GM12874 (cell line): ENCODE measurements at regions not wholly inside any gene's neighbourhood (a gene's known extent, or its start where the extent isn't known, plus 50 kb on each side); places are given as distances from the start of the nearest gene placed in this dataset.

ENCODE experiments used
- CTCF ChIP-seq: IDR thresholded peaks from 2 replicates; pipeline ENCODE4 v1.5.1; 2011; ENCODE audit warnings: low read depth, mild to moderate bottlenecking, control low read depth, low read length, moderate library complexity; ENCODE audit not compliant: insufficient read depth

- TF ChIP-seq CTCF: no peak
Observed at GRCh38 chr1:195731385-195731784, 876.9 kb downstream of the KCNT2 start.

- TF ChIP-seq CTCF: no peak
Observed at GRCh38 chr1:195723796-195724194, 884.4 kb downstream of the KCNT2 start.

GRCh38 chr1:195721210-195721971, 886.8 kb downstream of the KCNT2 start:
- no peak for TF ChIP-seq CTCF

- TF ChIP-seq CTCF: 0 out of 2 replicates have a peak, but pooled peaks have one; percentile 16
Observed at GRCh38 chr1:195717651-195718050, 890.6 kb downstream of the KCNT2 start.

GRCh38 chr1:195715652-195716051, 892.6 kb downstream of the KCNT2 start:
- no peak for TF ChIP-seq CTCF

GRCh38 chr1:195714248-195714647, 894.0 kb downstream of the KCNT2 start:
- TF ChIP-seq CTCF: no peak

- TF ChIP-seq CTCF: no peak
Observed at GRCh38 chr1:195709821-195710220, 898.4 kb downstream of the KCNT2 start.

- no peak for TF ChIP-seq CTCF
Observed at GRCh38 chr1:195704028-195704427, 904.2 kb downstream of the KCNT2 start.
